ENCODE measurements at regions not wholly inside any gene's neighbourhood (a gene's known extent, or its start where the extent isn't known, plus 50 kb on each side); places are given as distances from the start of the nearest gene placed in this dataset.

- no peak for DNase-seq
Measured at GRCh38 chr5:40412771-40413170, 266.9 kb upstream of the PTGER4 start.

- DNase-seq = no peak
Measured at GRCh38 chr5:40410964-40411635, 268.6 kb upstream of the PTGER4 start.

GRCh38 chr5:40410231-40410861 is 269.4 kb upstream of the PTGER4 start:
- no peak for DNase-seq

GRCh38 chr5:40409601-40410000 is 270.1 kb upstream of the PTGER4 start:
- no peak for DNase-seq

- DNase-seq = no peak
Measured at GRCh38 chr5:40406741-40407211, 272.9 kb upstream of the PTGER4 start.

GRCh38 chr5:40405996-40406740 is 273.5 kb upstream of the PTGER4 start:
- DNase-seq = no peak

- DNase-seq = no peak
Measured at GRCh38 chr5:40405230-40405629, 274.5 kb upstream of the PTGER4 start.

GRCh38 chr5:40404613-40405012 is 275.1 kb upstream of the PTGER4 start:
- no peak for DNase-seq

GRCh38 chr5:40402007-40402364 is 277.7 kb upstream of the PTGER4 start:
- no peak for DNase-seq

- DNase-seq = no peak
Measured at GRCh38 chr5:40401284-40402006, 278.3 kb upstream of the PTGER4 start.

GRCh38 chr5:40400245-40400644 is 279.5 kb upstream of the PTGER4 start:
- DNase-seq = no peak

- DNase-seq = no peak
Measured at GRCh38 chr5:40399349-40399748, 280.4 kb upstream of the PTGER4 start.

GRCh38 chr5:40397976-40398375 is 281.7 kb upstream of the PTGER4 start:
- no peak for DNase-seq

GRCh38 chr5:40397091-40397490 is 282.6 kb upstream of the PTGER4 start:
- no peak for DNase-seq

- no peak for DNase-seq
Measured at GRCh38 chr5:40396317-40396716, 283.4 kb upstream of the PTGER4 start.

GRCh38 chr5:40395251-40395650 is 284.5 kb upstream of the PTGER4 start:
- no peak for DNase-seq

GRCh38 chr5:40394698-40395097 is 285.0 kb upstream of the PTGER4 start:
- no peak for DNase-seq

- DNase-seq = no peak
Measured at GRCh38 chr5:40391642-40392041, 288.1 kb upstream of the PTGER4 start.

- DNase-seq = no peak
Measured at GRCh38 chr5:40390281-40391149, 289.2 kb upstream of the PTGER4 start.

- no peak for DNase-seq
Measured at GRCh38 chr5:40389591-40389990, 290.1 kb upstream of the PTGER4 start.

- DNase-seq = no peak
Measured at GRCh38 chr5:40386289-40386688, 293.4 kb upstream of the PTGER4 start.

GRCh38 chr5:40385544-40385943 is 294.2 kb upstream of the PTGER4 start:
- no peak for DNase-seq
